ENCODE measurements at regions not wholly inside any gene's neighbourhood (a gene's known extent, or its start where the extent isn't known, plus 50 kb on each side); places are given as distances from the start of the nearest gene placed in this dataset.
"Not testable (repeated sequence)": the region's sequence is repeated elsewhere in the genome, so short reads cannot be mapped to it uniquely, and the experiment has no call there.

GRCh38 chr6:144401736-144402733 lies 116.9 kb downstream of the UTRN start:
- H3K4me3 ChIP-seq (ENCODE audit: low read length) = no peak overlapping the region
- no peaks in the 10 kb centered on the region for H3K36me3 ChIP-seq (ENCODE audit: insufficient read depth, low read depth, low read length)
- no peak overlapping the region for H3K27ac ChIP-seq (ENCODE audit: low read length)
- no peaks in the 10 kb centered on the region for H3K4me1 ChIP-seq (ENCODE audit: insufficient read depth, low read length)
- no peaks in the 10 kb centered on the region for H3K27me3 ChIP-seq (ENCODE audit: insufficient read depth, low read length)
- H3K9ac ChIP-seq (ENCODE audit: low read depth, low read length) = no peak overlapping the region
- H3K9me3 ChIP-seq (ENCODE audit: insufficient read depth, low read depth, low read length) = peaks cover 9% of the 10 kb centered on the region

- H3K9ac ChIP-seq (ENCODE audit: low read depth, low read length) = no peak overlapping the region
These were observed 117.6 kb downstream of the UTRN start for GRCh38 chr6:144402750-144403149.

GRCh38 chr6:144405163-144405562 lies 120.0 kb downstream of the UTRN start:
- Histone ChIP-seq H3K9me3 (ENCODE audit: insufficient read depth, low read depth, low read length) (no peaks in the 10 kb centered on the region), H3K9ac (ENCODE audit: low read depth, low read length) (no peak overlapping the region), H3K4me3 (ENCODE audit: low read length) (no peak overlapping the region), H3K27me3 (ENCODE audit: insufficient read depth, low read length) (no peaks in the 10 kb centered on the region), H3K4me1 (ENCODE audit: insufficient read depth, low read length) (no peaks in the 10 kb centered on the region), H3K36me3 (ENCODE audit: insufficient read depth, low read depth, low read length) (no peaks in the 10 kb centered on the region), H3K27ac (ENCODE audit: low read length) (no peak overlapping the region)

More at GRCh38 chr6:144402750-144403149, 117.6 kb downstream of the UTRN start:
- Histone ChIP-seq H3K9me3 (ENCODE audit: insufficient read depth, low read depth, low read length) (peaks cover 6% of the 10 kb centered on the region), H3K27ac (ENCODE audit: low read length) (no peak overlapping the region), H3K4me1 (ENCODE audit: insufficient read depth, low read length) (no peaks in the 10 kb centered on the region), H3K4me3 (ENCODE audit: low read length) (no peak overlapping the region), H3K27me3 (ENCODE audit: insufficient read depth, low read length) (no peaks in the 10 kb centered on the region), H3K36me3 (ENCODE audit: insufficient read depth, low read depth, low read length) (no peaks in the 10 kb centered on the region)

GRCh38 chr6:144406796-144407195 lies 121.7 kb downstream of the UTRN start:
- Histone ChIP-seq H3K4me1 (ENCODE audit: insufficient read depth, low read length) (no peaks in the 10 kb centered on the region), H3K36me3 (ENCODE audit: insufficient read depth, low read depth, low read length) (no peaks in the 10 kb centered on the region), H3K9me3 (ENCODE audit: insufficient read depth, low read depth, low read length) (no peaks in the 10 kb centered on the region), H3K27ac (ENCODE audit: low read length) (no peak overlapping the region), H3K4me3 (ENCODE audit: low read length) (no peak overlapping the region), H3K27me3 (ENCODE audit: insufficient read depth, low read length) (no peaks in the 10 kb centered on the region), H3K9ac (ENCODE audit: low read depth, low read length) (no peak overlapping the region)

- Histone ChIP-seq H3K9ac (ENCODE audit: low read depth, low read length) (no peak overlapping the region), H3K9me3 (ENCODE audit: insufficient read depth, low read depth, low read length) (no peaks in the 10 kb centered on the region), H3K27ac (ENCODE audit: low read length) (no peak overlapping the region), H3K4me1 (ENCODE audit: insufficient read depth, low read length) (no peaks in the 10 kb centered on the region), H3K36me3 (ENCODE audit: insufficient read depth, low read depth, low read length) (no peaks in the 10 kb centered on the region), H3K27me3 (ENCODE audit: insufficient read depth, low read length) (no peaks in the 10 kb centered on the region), H3K4me3 (ENCODE audit: low read length) (no peak overlapping the region)
These were observed 123.0 kb downstream of the UTRN start for GRCh38 chr6:144408161-144408560.

GRCh38 chr6:144410059-144410458 lies 124.9 kb downstream of the UTRN start:
- Histone ChIP-seq H3K9ac (ENCODE audit: low read depth, low read length) (no peak overlapping the region), H3K36me3 (ENCODE audit: insufficient read depth, low read depth, low read length) (no peaks in the 10 kb centered on the region), H3K9me3 (ENCODE audit: insufficient read depth, low read depth, low read length) (no peaks in the 10 kb centered on the region), H3K4me1 (ENCODE audit: insufficient read depth, low read length) (no peaks in the 10 kb centered on the region), H3K4me3 (ENCODE audit: low read length) (no peak overlapping the region), H3K27ac (ENCODE audit: low read length) (no peak overlapping the region), H3K27me3 (ENCODE audit: insufficient read depth, low read length) (no peaks in the 10 kb centered on the region)

- not testable (repeated sequence) for H3K4me3 ChIP-seq (ENCODE audit: low read length); H3K9ac ChIP-seq (ENCODE audit: low read depth, low read length); H3K36me3 ChIP-seq (ENCODE audit: insufficient read depth, low read depth, low read length); H3K9me3 ChIP-seq (ENCODE audit: insufficient read depth, low read depth, low read length); H3K27ac ChIP-seq (ENCODE audit: low read length); H3K27me3 ChIP-seq (ENCODE audit: insufficient read depth, low read length); H3K4me1 ChIP-seq (ENCODE audit: insufficient read depth, low read length)
These were observed 125.4 kb downstream of the UTRN start for GRCh38 chr6:144410574-144410973.

GRCh38 chr6:144411531-144412165 lies 126.5 kb downstream of the UTRN start:
- Histone ChIP-seq H3K4me3 (ENCODE audit: low read length) (no peak overlapping the region), H3K27me3 (ENCODE audit: insufficient read depth, low read length) (no peaks in the 10 kb centered on the region), H3K4me1 (ENCODE audit: insufficient read depth, low read length) (no peaks in the 10 kb centered on the region), H3K9me3 (ENCODE audit: insufficient read depth, low read depth, low read length) (no peaks in the 10 kb centered on the region), H3K36me3 (ENCODE audit: insufficient read depth, low read depth, low read length) (no peaks in the 10 kb centered on the region), H3K9ac (ENCODE audit: low read depth, low read length) (no peak overlapping the region), H3K27ac (ENCODE audit: low read length) (no peak overlapping the region)

GRCh38 chr6:144413418-144413817 lies 128.3 kb downstream of the UTRN start:
- no peaks in the 10 kb centered on the region for H3K4me1 ChIP-seq (ENCODE audit: insufficient read depth, low read length)

GRCh38 chr6:144415014-144415413 lies 129.9 kb downstream of the UTRN start:
- Histone ChIP-seq H3K9me3 (ENCODE audit: insufficient read depth, low read depth, low read length) (no peaks in the 10 kb centered on the region), H3K27ac (ENCODE audit: low read length) (no peak overlapping the region), H3K36me3 (ENCODE audit: insufficient read depth, low read depth, low read length) (no peaks in the 10 kb centered on the region), H3K4me1 (ENCODE audit: insufficient read depth, low read length) (no peaks in the 10 kb centered on the region), H3K9ac (ENCODE audit: low read depth, low read length) (no peak overlapping the region), H3K4me3 (ENCODE audit: low read length) (no peak overlapping the region), H3K27me3 (ENCODE audit: insufficient read depth, low read length) (no peaks in the 10 kb centered on the region)

More at GRCh38 chr6:144413418-144413817, 128.3 kb downstream of the UTRN start:
- H3K27me3 ChIP-seq (ENCODE audit: insufficient read depth, low read length) = no peaks in the 10 kb centered on the region
- no peaks in the 10 kb centered on the region for H3K9me3 ChIP-seq (ENCODE audit: insufficient read depth, low read depth, low read length)
- no peaks in the 10 kb centered on the region for H3K36me3 ChIP-seq (ENCODE audit: insufficient read depth, low read depth, low read length)
- no peak overlapping the region for H3K4me3 ChIP-seq (ENCODE audit: low read length)
- no peak overlapping the region for H3K27ac ChIP-seq (ENCODE audit: low read length)
- no peak overlapping the region for H3K9ac ChIP-seq (ENCODE audit: low read depth, low read length)

GRCh38 chr6:144415835-144416237 lies 130.7 kb downstream of the UTRN start:
- H3K36me3 ChIP-seq (ENCODE audit: insufficient read depth, low read depth, low read length) = no peaks in the 10 kb centered on the region
- H3K9me3 ChIP-seq (ENCODE audit: insufficient read depth, low read depth, low read length) = no peaks in the 10 kb centered on the region
- H3K4me3 ChIP-seq (ENCODE audit: low read length) = no peak overlapping the region
- no peak overlapping the region for H3K9ac ChIP-seq (ENCODE audit: low read depth, low read length)
- H3K27ac ChIP-seq (ENCODE audit: low read length) = no peak overlapping the region
- H3K27me3 ChIP-seq (ENCODE audit: insufficient read depth, low read length) = no peaks in the 10 kb centered on the region
- H3K4me1 ChIP-seq (ENCODE audit: insufficient read depth, low read length) = no peaks in the 10 kb centered on the region

GRCh38 chr6:144416244-144416643 lies 131.1 kb downstream of the UTRN start:
- Histone ChIP-seq H3K4me1 (ENCODE audit: insufficient read depth, low read length) (no peaks in the 10 kb centered on the region), H3K9me3 (ENCODE audit: insufficient read depth, low read depth, low read length) (no peaks in the 10 kb centered on the region), H3K36me3 (ENCODE audit: insufficient read depth, low read depth, low read length) (no peaks in the 10 kb centered on the region), H3K4me3 (ENCODE audit: low read length) (no peak overlapping the region), H3K9ac (ENCODE audit: low read depth, low read length) (no peak overlapping the region), H3K27me3 (ENCODE audit: insufficient read depth, low read length) (no peaks in the 10 kb centered on the region), H3K27ac (ENCODE audit: low read length) (no peak overlapping the region)

All from iPS-20b (cell line).